VCaP (cell line): ENCODE measurements at regions not wholly inside any gene's neighbourhood (a gene's known extent, or its start where the extent isn't known, plus 50 kb on each side); places are given as distances from the start of the nearest gene placed in this dataset.

Experiments
- H3K27ac ChIP-seq: fragments of 450-650 bp; 2 replicates; pipeline ENCODE4 v1.5.1; 2017
- CTCF ChIP-seq: fragments of 450-650 bp; conservative IDR thresholded peaks from 2 replicates; pipeline ENCODE4 v1.5.1; 2017; ENCODE audit warnings: mild to moderate bottlenecking, moderate library complexity

- TF ChIP-seq CTCF, result no peak
- H3K27ac ChIP-seq, result peak overlapping the region; percentile 63
Observed at GRCh38 chr6:22036699-22037098, 260.1 kb downstream of the PRL start.

- no peak overlapping the region for H3K27ac ChIP-seq
- no peak for TF ChIP-seq CTCF
Observed at GRCh38 chr6:22041797-22042480, 254.9 kb downstream of the PRL start.

- H3K27ac ChIP-seq, result no peak overlapping the region
- TF ChIP-seq CTCF, result no peak
Observed at GRCh38 chr6:22042706-22043105, 254.1 kb downstream of the PRL start.

GRCh38 chr6:22043284-22043962 is 253.4 kb downstream of the PRL start:
- no peak overlapping the region for H3K27ac ChIP-seq
- no peak for TF ChIP-seq CTCF

GRCh38 chr6:22045261-22045912 is 251.4 kb downstream of the PRL start:
- H3K27ac ChIP-seq, result no peak overlapping the region
- no peak for TF ChIP-seq CTCF

GRCh38 chr6:22049002-22049401 is 247.8 kb downstream of the PRL start:
- no peak overlapping the region for H3K27ac ChIP-seq
- TF ChIP-seq CTCF, result no peak

- H3K27ac ChIP-seq, result no peak overlapping the region
- TF ChIP-seq CTCF, result no peak
Observed at GRCh38 chr6:22053391-22053997, 243.3 kb downstream of the PRL start.
